ENCODE measurements at regions not wholly inside any gene's neighbourhood (a gene's known extent, or its start where the extent isn't known, plus 50 kb on each side); places are given as distances from the start of the nearest gene placed in this dataset.

DNA sequence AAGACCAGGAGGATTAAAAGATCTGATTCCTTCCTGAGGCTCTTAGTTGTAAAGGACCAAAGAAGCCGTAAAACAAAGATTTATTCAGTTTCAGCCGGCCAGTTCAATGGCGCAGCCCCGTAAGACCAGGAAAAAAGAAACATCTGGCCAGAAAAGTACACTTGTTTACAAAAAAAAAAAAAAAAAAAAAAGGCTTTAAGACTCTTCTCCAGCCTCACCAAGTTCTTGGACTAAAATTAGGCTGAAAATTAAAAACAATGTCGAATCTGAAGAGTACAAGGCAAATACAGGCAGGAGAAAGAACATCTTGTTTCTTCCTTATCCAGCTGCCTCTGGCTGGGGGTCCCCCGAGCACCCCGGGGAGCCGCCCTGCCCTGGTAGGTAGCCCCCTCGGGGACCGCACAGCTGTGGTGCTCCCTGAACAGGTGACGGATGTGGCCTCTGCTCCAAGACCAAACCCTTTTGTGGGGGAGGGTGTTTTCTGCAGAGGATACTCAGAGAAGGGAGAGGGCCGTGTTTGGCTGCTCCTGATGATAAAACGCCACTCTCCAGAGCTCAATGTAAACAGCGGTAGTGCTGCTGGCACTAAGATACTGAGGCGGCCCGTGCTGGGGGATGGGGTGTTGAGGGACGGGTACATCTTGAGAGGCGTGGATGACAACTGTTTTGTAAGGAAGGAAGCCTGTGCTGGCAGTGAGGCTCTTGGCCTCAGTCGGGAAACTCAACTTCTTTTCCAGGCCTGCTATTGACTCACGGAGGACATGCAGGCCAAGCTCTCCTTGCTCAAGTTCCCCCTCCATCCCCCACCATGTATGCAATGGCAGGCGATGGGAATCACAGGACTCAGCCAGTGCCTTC lies 201.0 kb upstream of the DIO3 start:
- peak; percentile 91 to 97 (median 95) for DNase-seq
- H3K27ac ChIP-seq (ENCODE audit: low read depth in 1 of 2, low read length in 1 of 2): peak overlapping the region in 1 of 2 donors; percentile 65
- H3K9me3 ChIP-seq (ENCODE audit: control insufficient read depth in 4 of 4, insufficient read depth in 3 of 4, low read length in 3 of 4): peaks cover 0 to 3% (median 1%) of the 10 kb centered on the region in 4 donors
- H3K4me3 ChIP-seq: no peak overlapping the region
- no peaks in the 10 kb centered on the region for H3K36me3 ChIP-seq (ENCODE audit: control insufficient read depth in 4 of 4, insufficient read depth in 4 of 4, low read length in 4 of 4)
- peak; percentile 13 for ATAC-seq (ENCODE audit: insufficient read depth, low FRiP score)
- H3K4me1 ChIP-seq (ENCODE audit: control insufficient read depth in 5 of 5, insufficient read depth in 5 of 5, low read length in 5 of 5): peaks cover 0 to 54% (median 25%) of the 10 kb centered on the region in 5 donors
- no peaks in the 10 kb centered on the region for H3K27me3 ChIP-seq (ENCODE audit: control insufficient read depth in 3 of 3, insufficient read depth in 3 of 3, low read length in 2 of 3)
- TF ChIP-seq, protein P1, sequence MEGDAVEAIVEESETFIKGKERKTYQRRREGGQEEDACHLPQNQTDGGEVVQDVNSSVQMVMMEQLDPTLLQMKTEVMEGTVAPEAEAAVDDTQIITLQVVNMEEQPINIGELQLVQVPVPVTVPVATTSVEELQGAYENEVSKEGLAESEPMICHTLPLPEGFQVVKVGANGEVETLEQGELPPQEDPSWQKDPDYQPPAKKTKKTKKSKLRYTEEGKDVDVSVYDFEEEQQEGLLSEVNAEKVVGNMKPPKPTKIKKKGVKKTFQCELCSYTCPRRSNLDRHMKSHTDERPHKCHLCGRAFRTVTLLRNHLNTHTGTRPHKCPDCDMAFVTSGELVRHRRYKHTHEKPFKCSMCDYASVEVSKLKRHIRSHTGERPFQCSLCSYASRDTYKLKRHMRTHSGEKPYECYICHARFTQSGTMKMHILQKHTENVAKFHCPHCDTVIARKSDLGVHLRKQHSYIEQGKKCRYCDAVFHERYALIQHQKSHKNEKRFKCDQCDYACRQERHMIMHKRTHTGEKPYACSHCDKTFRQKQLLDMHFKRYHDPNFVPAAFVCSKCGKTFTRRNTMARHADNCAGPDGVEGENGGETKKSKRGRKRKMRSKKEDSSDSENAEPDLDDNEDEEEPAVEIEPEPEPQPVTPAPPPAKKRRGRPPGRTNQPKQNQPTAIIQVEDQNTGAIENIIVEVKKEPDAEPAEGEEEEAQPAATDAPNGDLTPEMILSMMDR (IDR thresholded peaks at IDR 0.05; ENCODE audit: control extremely low read depth, extremely low read depth): no peak
- peak overlapping the region in 1 of 2 donors; percentile 33 for H3K9ac ChIP-seq (ENCODE audit: insufficient read depth in 1 of 2, low read length in 2 of 2)
- 35 to 62% methylated on average over 21 of the region's 21 CpGs for WGBS, 2 donors

DNA sequence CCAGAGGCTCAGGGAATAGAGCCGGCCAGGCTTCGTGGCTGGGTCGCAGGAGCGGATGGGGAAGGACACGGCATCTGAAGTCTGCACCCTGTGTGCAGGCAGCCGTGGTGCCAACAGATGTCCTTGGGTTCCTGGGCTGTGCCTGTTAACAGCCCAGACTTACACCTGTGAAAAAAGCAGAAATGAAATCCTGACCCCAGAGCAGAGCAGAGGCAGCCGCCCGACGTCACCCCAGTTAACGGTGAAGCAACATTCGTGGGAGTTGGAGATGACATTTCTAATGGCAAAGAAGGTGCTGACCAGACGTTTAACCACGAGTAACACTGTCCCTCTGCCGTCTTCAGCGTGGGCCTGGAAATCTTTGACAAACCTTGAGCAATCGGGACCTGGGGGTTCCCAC lies 200.3 kb upstream of the DIO3 start:
- peaks cover 0 to 3% (median 1%) of the 10 kb centered on the region in 4 donors for H3K9me3 ChIP-seq (ENCODE audit: control insufficient read depth in 4 of 4, insufficient read depth in 3 of 4, low read length in 3 of 4)
- no peaks in the 10 kb centered on the region for H3K27me3 ChIP-seq (ENCODE audit: control insufficient read depth in 3 of 3, insufficient read depth in 3 of 3, low read length in 2 of 3)
- H3K9ac ChIP-seq (ENCODE audit: insufficient read depth in 1 of 2, low read length in 2 of 2): peak overlapping the region in 1 of 2 donors; percentile 33
- WGBS, 2 donors: 71 to 73% methylated on average over 16 of the region's 16 CpGs
- H3K4me3 ChIP-seq: no peak overlapping the region
- H3K4me1 ChIP-seq (ENCODE audit: control insufficient read depth in 5 of 5, insufficient read depth in 5 of 5, low read length in 5 of 5): peaks cover 0 to 60% (median 25%) of the 10 kb centered on the region in 5 donors
- no peaks in the 10 kb centered on the region for H3K36me3 ChIP-seq (ENCODE audit: control insufficient read depth in 4 of 4, insufficient read depth in 4 of 4, low read length in 4 of 4)
- DNase-seq (no peak), ATAC-seq (ENCODE audit: insufficient read depth, low FRiP score) (no peak)
- TF ChIP-seq, protein P1 (IDR thresholded peaks at IDR 0.05; ENCODE audit: control extremely low read depth, extremely low read depth): no peak
- peak overlapping the region in 1 of 2 donors; percentile 4 for H3K27ac ChIP-seq (ENCODE audit: low read depth in 1 of 2, low read length in 1 of 2)

DNA sequence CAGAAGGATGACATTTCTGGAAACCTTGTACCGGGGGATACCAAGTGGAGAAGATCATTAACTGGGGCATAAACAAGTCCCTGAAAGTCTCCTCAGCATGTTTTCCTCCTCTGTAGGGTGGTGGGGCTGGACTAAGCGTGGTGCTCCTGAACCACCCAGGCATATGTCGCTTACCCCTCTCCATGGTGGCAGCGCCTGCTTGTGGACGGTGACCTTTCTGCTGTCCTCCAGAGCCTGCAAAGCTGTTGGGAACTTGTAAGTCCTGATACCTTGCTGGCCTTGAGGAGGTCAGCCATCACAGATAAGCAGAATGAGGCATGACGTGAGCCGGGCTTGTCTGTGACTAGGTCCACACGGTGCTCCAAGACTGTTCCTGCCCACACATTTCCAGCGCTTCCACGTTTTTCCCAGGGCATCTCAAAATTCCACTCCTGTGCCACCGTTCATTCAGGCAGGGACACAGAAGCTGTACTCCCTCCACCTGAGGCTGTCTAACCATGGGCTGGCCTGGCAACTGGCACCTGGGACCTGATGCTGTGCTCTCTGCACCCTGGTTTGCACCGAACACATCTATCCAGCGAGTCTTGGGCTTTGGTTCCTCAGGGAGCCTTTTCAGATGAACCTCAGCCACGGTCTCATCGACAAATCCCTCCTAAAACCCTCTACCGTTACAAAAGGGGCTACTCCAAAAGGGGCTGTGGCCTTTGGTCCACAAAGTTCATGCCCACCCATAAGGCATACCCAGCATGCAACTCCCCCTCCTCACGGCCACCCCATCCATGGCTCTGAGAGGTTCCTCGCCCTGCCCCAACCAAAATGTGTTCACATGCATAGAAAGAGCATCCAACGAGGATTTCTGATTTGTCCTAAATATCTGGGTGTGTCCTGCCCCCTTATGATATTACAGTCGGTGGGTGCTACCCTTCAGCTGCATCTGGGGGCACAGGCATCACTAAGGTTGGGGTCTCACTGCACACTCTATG lies 199.6 kb upstream of the DIO3 start:
- Histone ChIP-seq H3K4me1 (ENCODE audit: control insufficient read depth in 5 of 5, insufficient read depth in 5 of 5, low read length in 5 of 5) (peaks cover 0 to 61% (median 25%) of the 10 kb centered on the region in 5 donors), H3K27ac (ENCODE audit: low read depth in 1 of 2, low read length in 1 of 2) (peak overlapping the region in 1 of 2 donors; percentile 4), H3K27me3 (ENCODE audit: control insufficient read depth in 3 of 3, insufficient read depth in 3 of 3, low read length in 2 of 3) (no peaks in the 10 kb centered on the region), H3K9me3 (ENCODE audit: control insufficient read depth in 4 of 4, insufficient read depth in 3 of 4, low read length in 3 of 4) (peaks cover 0 to 3% (median 1%) of the 10 kb centered on the region in 4 donors), H3K9ac (ENCODE audit: insufficient read depth in 1 of 2, low read length in 2 of 2) (no peak overlapping the region), H3K4me3 (no peak overlapping the region), H3K36me3 (ENCODE audit: control insufficient read depth in 4 of 4, insufficient read depth in 4 of 4, low read length in 4 of 4) (no peaks in the 10 kb centered on the region)
- ATAC-seq (ENCODE audit: insufficient read depth, low FRiP score): no peak
- no peak for DNase-seq
- 88 to 91% methylated on average over 20 of the region's 20 CpGs for WGBS, 2 donors
- TF ChIP-seq, protein P1 (IDR thresholded peaks at IDR 0.05; ENCODE audit: control extremely low read depth, extremely low read depth): no peak
